OCI-LY1 (cell line): ENCODE measurements at regions not wholly inside any gene's neighbourhood (a gene's known extent, or its start where the extent isn't known, plus 50 kb on each side); places are given as distances from the start of the nearest gene placed in this dataset.

ENCODE experiments used
- CTCF ChIP-seq: fragments of 200-600 bp; sonication (generic), shearing (Covaris generic); IDR thresholded peaks from 2 replicates; pipeline ENCODE4 v1.5.1; 2017; ENCODE audit warnings: mild to moderate bottlenecking, antibody characterized with exemption, low read length, moderate library complexity, mixed read lengths
- EZH2 ChIP-seq: fragments of 200-600 bp; sonication (generic), shearing (Covaris generic); IDR thresholded peaks from 2 replicates; pipeline ENCODE4 v1.8.0; 2017; ENCODE audit warnings: borderline replicate concordance, mixed run types, mild to moderate bottlenecking, antibody characterized with exemption, low read length, moderate library complexity, mixed read lengths

GRCh38 chr7:12896316-12896715 is 208.9 kb downstream of the ARL4A start:
- TF ChIP-seq CTCF = no peak
- TF ChIP-seq EZH2 = no peak
